LNCaP clone FGC (cell line): ENCODE measurements at regions not wholly inside any gene's neighbourhood (a gene's known extent, or its start where the extent isn't known, plus 50 kb on each side); places are given as distances from the start of the nearest gene placed in this dataset.
A peak's percentile ranks its signal among the peaks of the same experiment; 100 is the strongest.

Experiments
- DNase-seq: peaks from one replicate; pipeline ENCODE4 v3.0.0-alpha.2; 2011; ENCODE audit warnings: low read depth
- H3K4me3 ChIP-seq: 2 replicates; pipeline ENCODE4 v1.5.1; 2011; ENCODE audit warnings: mild to moderate bottlenecking, low read depth, low read length, control low read depth
- CTCF ChIP-seq: IDR thresholded peaks from 2 replicates; pipeline ENCODE4 v1.5.1; 2012; ENCODE audit warnings: mild to moderate bottlenecking; ENCODE audit not compliant: control insufficient read depth, insufficient read depth; ENCODE audit errors: extremely low read depth

GRCh38 chr6:130296854-130297253 is 69.0 kb upstream of the TMEM200A start:
- DNase-seq: no peak
- no peak overlapping the region for H3K4me3 ChIP-seq
- peak; percentile 37 for TF ChIP-seq CTCF

- DNase-seq: peak; percentile 46
- TF ChIP-seq CTCF: peak; percentile 90
These were observed 71.0 kb upstream of the SAMD3 start for GRCh38 chr6:130293800-130294199.

GRCh38 chr6:130288065-130288464 is 65.3 kb upstream of the SAMD3 start:
- no peak for TF ChIP-seq CTCF

More at GRCh38 chr6:130293800-130294199, 71.0 kb upstream of the SAMD3 start:
- no peak overlapping the region for H3K4me3 ChIP-seq

GRCh38 chr6:130282234-130282995 is 59.7 kb upstream of the SAMD3 start:
- no peak for DNase-seq
- peak; percentile 48 for TF ChIP-seq CTCF

More at GRCh38 chr6:130288065-130288464, 65.3 kb upstream of the SAMD3 start:
- DNase-seq: no peak
- H3K4me3 ChIP-seq: no peak overlapping the region

GRCh38 chr6:130276507-130276906 is 53.8 kb upstream of the SAMD3 start:
- DNase-seq: no peak
- TF ChIP-seq CTCF: no peak

More at GRCh38 chr6:130282234-130282995, 59.7 kb upstream of the SAMD3 start:
- no peak overlapping the region for H3K4me3 ChIP-seq

GRCh38 chr6:130274007-130274406 is 51.3 kb upstream of the SAMD3 start:
- DNase-seq: no peak
- H3K4me3 ChIP-seq: no peak overlapping the region
- TF ChIP-seq CTCF: no peak

More at GRCh38 chr6:130276507-130276906, 53.8 kb upstream of the SAMD3 start:
- no peak overlapping the region for H3K4me3 ChIP-seq
